GM12878 (cell line): ENCODE measurements at regions not wholly inside any gene's neighbourhood (a gene's known extent, or its start where the extent isn't known, plus 50 kb on each side); places are given as distances from the start of the nearest gene placed in this dataset.

ENCODE experiments used
- ATAC-seq: fragments of 200-7000 bp; cut with Tn5 transposase; 3 replicates; pipeline ENCODE4 v1.9.1; 2020; ENCODE audit warnings: mild to moderate bottlenecking, moderate library complexity
- BruUV-seq: library from RNA; stranded (reverse); fragments of 400-500 nt; replicated peaks from 2 replicates; lab custom pipeline; 2021; lab: Mats Ljungman, UMichigan
- CTCF ChIA-PET: fragments of 300-600 bp; sonication (Branson Sonifier 250); formaldehyde crosslinking; extraction: SDS; loops from one replicate; lab custom pipeline; 2021; ENCODE audit warnings: inconsistent platforms; lab: Yijun Ruan, JAX
- POLR2A ChIA-PET: fragments of 350-600 bp; formaldehyde crosslinking; extraction: SDS; loops from one replicate; lab custom pipeline; 2021; ENCODE audit warnings: inconsistent platforms; lab: Charles Lee
- RAD21 ChIA-PET: fragments of 300-600 bp; sonication (Branson Sonifier 250); formaldehyde crosslinking; loops from one replicate; lab custom pipeline; 2023; ENCODE audit warnings: antibody characterized with exemption; ENCODE audit not compliant: unreplicated experiment; lab: Charles Lee
- SMC1A ChIA-PET: fragments of 300-600 bp; sonication (Branson Sonifier 250); formaldehyde crosslinking; loops from one replicate; lab custom pipeline; 2023; ENCODE audit not compliant: unreplicated experiment, uncharacterized antibody; lab: Charles Lee
- DNase-seq: peaks from one replicate; pipeline ENCODE4 v3.0.0-alpha.2; 2011; ENCODE audit warnings: low read depth, low spot score
- FAIRE-seq: peaks from 3 replicates; lab custom pipeline; 2011; peaks lifted over from hg19 to GRCh38; lab: Jason Lieb, UNC
- H2AFZ ChIP-seq: 2 replicates; pipeline ENCODE4 v1.6.0; 2011; ENCODE audit warnings: low read depth, low read length, control low read depth; ENCODE audit not compliant: control insufficient read depth
- H3K27ac ChIP-seq: 2 replicates; pipeline ENCODE4 v1.5.1; 2011; ENCODE audit warnings: control low read depth; ENCODE audit not compliant: control insufficient read depth, insufficient read depth
- H3K27me3 ChIP-seq, 2 experiments: replicated peaks in 1 of 2; 2 replicates each; pipeline versions ENCODE4 v1.6.0 to v1.6.1; 2011; ENCODE audit warnings: low read length in 1 of 2; ENCODE audit not compliant: control insufficient read depth in 2 of 2, insufficient read depth in 2 of 2
- H3K36me3 ChIP-seq, 2 experiments: 2 replicates each; pipeline ENCODE4 v1.5.1; 2011; ENCODE audit warnings: low read length in 1 of 2; ENCODE audit not compliant: control insufficient read depth in 2 of 2, insufficient read depth in 2 of 2
- H3K4me1 ChIP-seq: 2 replicates; pipeline ENCODE4 v1.6.1; 2011; ENCODE audit warnings: mild to moderate bottlenecking, low read length, moderate library complexity, mixed read lengths; ENCODE audit not compliant: control insufficient read depth, insufficient read depth
- H3K4me2 ChIP-seq: 2 replicates; pipeline ENCODE4 v1.6.0; 2011; ENCODE audit warnings: control low read depth; ENCODE audit not compliant: control insufficient read depth, insufficient read depth
- H3K4me3 ChIP-seq: fragments of 200-600 bp; sonication (generic); 2 replicates; pipeline ENCODE4 v1.5.1; 2016
- H3K79me2 ChIP-seq: 2 replicates; pipeline ENCODE4 v1.6.0; 2011; ENCODE audit warnings: low read length; ENCODE audit not compliant: control insufficient read depth, insufficient read depth
- H3K9ac ChIP-seq: 2 replicates; pipeline ENCODE4 v1.8.0; 2011; ENCODE audit warnings: low read length, control low read depth, mixed read lengths; ENCODE audit not compliant: control insufficient read depth, insufficient read depth
- H3K9me3 ChIP-seq: replicated peaks from 3 replicates; pipeline ENCODE4 v1.5.1; 2011; ENCODE audit warnings: mild to moderate bottlenecking, low read length; ENCODE audit not compliant: control insufficient read depth, insufficient read depth
- H4K20me1 ChIP-seq: 2 replicates; pipeline ENCODE4 v1.6.0; 2011; ENCODE audit not compliant: control insufficient read depth, insufficient read depth
- CREM ChIP-seq: IDR thresholded peaks from 2 replicates; pipeline ENCODE4 v1.6.1; 2014; ENCODE audit warnings: antibody characterized with exemption, low read depth
- CUX1 ChIP-seq: IDR thresholded peaks from 2 replicates; pipeline ENCODE4 v1.6.1; 2012; ENCODE audit warnings: improper control_type of control experiment, low read depth, low read length; ENCODE audit not compliant: insufficient replicate concordance
- IKZF2 ChIP-seq, 2 experiments: fragments of 450-650 bp; IDR thresholded peaks; 2 replicates each; pipeline ENCODE4 v1.6.1; 2017; ENCODE audit warnings: mild to moderate bottlenecking in 2 of 2, moderate library complexity in 2 of 2
- JUND ChIP-seq: IDR thresholded peaks from 2 replicates; pipeline ENCODE4 v1.6.1; 2012; ENCODE audit warnings: low read depth, mild to moderate bottlenecking, low read length, improper control_type of control experiment, moderate library complexity
- PBX3 ChIP-seq: IDR thresholded peaks from 2 replicates; pipeline ENCODE4 v1.6.1; 2011; ENCODE audit warnings: mild to moderate bottlenecking, low read depth, low read length, moderate library complexity; ENCODE audit not compliant: insufficient replicate concordance
- ZBTB33 ChIP-seq: fragments of 450-650 bp; IDR thresholded peaks from 2 replicates; pipeline ENCODE4 v1.6.1; 2017; ENCODE audit warnings: mild to moderate bottlenecking
- ZBTB40 ChIP-seq: fragments of 450-650 bp; IDR thresholded peaks from 2 replicates; pipeline ENCODE4 v1.6.1; 2016; ENCODE audit warnings: mild to moderate bottlenecking, moderate library complexity, borderline replicate concordance
- WGBS: methylation state at CpG from one replicate; pipeline ENCODE4 v1.1.6; 2016; ENCODE audit warnings: low lambda C conversion rate; ENCODE audit not compliant: insufficient replicate concordance, insufficient coverage; ENCODE audit errors: missing lambda C conversion rate; 5-methylcytosine and 5-hydroxymethylcytosine counted together
- in situ Hi-C: fragments of 300-500 bp; cut with MboI; formaldehyde crosslinking; loops from 9 replicates; pipeline ENCODE4 v1.14.3; 2018; ENCODE audit warnings: mixed read lengths
- intact Hi-C: fragments of 100-400 bp; cut with micrococcal nuclease; formaldehyde crosslinking; loops from one replicate; pipeline ENCODE4 v1.14.2; 2022; ENCODE audit not compliant: unreplicated experiment

- Histone ChIP-seq H3K27ac (no peak overlapping the region), H3K27me3 (no peaks in the 10 kb centered on the region), H3K79me2 (no peaks in the 10 kb centered on the region), H3K4me3 (no peak overlapping the region), H3K9ac (no peak overlapping the region), H2AFZ (no peak overlapping the region), H3K4me1 (no peaks in the 10 kb centered on the region), H3K4me2 (no peak overlapping the region), H4K20me1 (no peaks in the 10 kb centered on the region), H3K36me3 (no peaks in the 10 kb centered on the region), H3K9me3 (no peaks in the 10 kb centered on the region)
- in situ Hi-C loops (no loop called here), intact Hi-C loops (no loop called here)
- SMC1A ChIA-PET: no interaction called here
- BruUV-seq: no TSS peak
- RAD21 ChIA-PET: no interaction called here
- CTCF ChIA-PET: no interaction called here
- TF ChIP-seq CUX1: no peak
- TF ChIP-seq PBX3: no peak
- no peak for TF ChIP-seq IKZF2 (IDR thresholded peaks at IDR 0.05)
- TF ChIP-seq ZBTB33: no peak
- no peak for TF ChIP-seq JUND
- no peak for TF ChIP-seq ZBTB40
- TF ChIP-seq CREM: no peak
- FAIRE-seq (no peak), ATAC-seq (no peak), DNase-seq (no peak)
- 0% methylated on average over 1 of the region's 1 CpG for WGBS
- POLR2A ChIA-PET: no interaction called here
These were observed 171.8 kb upstream of the PACRGL start for GRCh38 chr4:20528508-20528907.
